CD14-positive monocyte (primary cell): ENCODE measurements at regions not wholly inside any gene's neighbourhood (a gene's known extent, or its start where the extent isn't known, plus 50 kb on each side); places are given as distances from the start of the nearest gene placed in this dataset.

Experiments used
- DNase-seq, 3 donors: peaks; one replicate each; pipeline ENCODE4 v3.0.0-alpha.2; 2011 to 2022
- H2AFZ ChIP-seq: 2 replicates; pipeline ENCODE4 v1.6.0; 2012; ENCODE audit warnings: mild to moderate bottlenecking, low read depth, low read length, inconsistent platforms; ENCODE audit not compliant: insufficient read depth, poor library complexity, severe bottlenecking
- H3K27ac ChIP-seq, 2 donors: 1 replicate in 1 of 2; 2 replicates in 1 of 2; pipeline ENCODE4 v1.5.1; 2012 to 2013; ENCODE audit warnings: low read length in 2 of 2, control low read depth in 1 of 2, inconsistent platforms in 1 of 2, low read depth in 1 of 2, mild to moderate bottlenecking in 1 of 2
- H3K27me3 ChIP-seq, 2 donors: one replicate each; pipeline versions ENCODE4 v1.6.0 to v1.6.1; 2011 to 2013; ENCODE audit warnings: low read length in 2 of 2; ENCODE audit not compliant: control insufficient read depth in 2 of 2, insufficient read depth in 2 of 2
- H3K36me3 ChIP-seq, 2 donors: replicated peaks in 1 of 2; 1 replicate in 1 of 2; 2 replicates in 1 of 2; pipeline versions ENCODE4 v1.5.1 to v1.6.1; 2012 to 2013; ENCODE audit warnings: low read length in 2 of 2, control low read depth in 1 of 2, inconsistent platforms in 1 of 2, mild to moderate bottlenecking in 1 of 2; ENCODE audit not compliant: insufficient read depth in 2 of 2, control insufficient read depth in 1 of 2
- H3K4me1 ChIP-seq, 2 donors: 1 replicate in 1 of 2; 2 replicates in 1 of 2; pipeline versions ENCODE4 v1.5.1 to v1.6.1; 2012 to 2013; ENCODE audit warnings: low read length in 2 of 2, control low read depth in 1 of 2, inconsistent platforms in 1 of 2, mild to moderate bottlenecking in 1 of 2, moderate library complexity in 1 of 2; ENCODE audit not compliant: insufficient read depth in 2 of 2, control insufficient read depth in 1 of 2
- H3K4me2 ChIP-seq: replicated peaks from 2 replicates; pipeline ENCODE3; 2012; ENCODE audit warnings: low read length, moderate library complexity, mild to moderate bottlenecking; ENCODE audit not compliant: poor library complexity, severe bottlenecking; ENCODE audit errors: extremely low read depth
- H3K4me3 ChIP-seq, 3 experiments: fragments of 200-600 bp in 1 of 3; sonication (generic) in 1 of 3; replicated peaks in 1 of 3; 1 replicate in 2 of 3; 2 replicates in 1 of 3; pipeline ENCODE4 v1.5.1; 2011 to 2013; ENCODE audit warnings: low read length in 3 of 3, mild to moderate bottlenecking in 3 of 3, control low read depth in 2 of 3, low read depth in 2 of 3, inconsistent platforms in 1 of 3, moderate library complexity in 1 of 3
- H3K79me2 ChIP-seq: 2 replicates; pipeline ENCODE4 v1.6.0; 2012; ENCODE audit warnings: mild to moderate bottlenecking, control low read depth, inconsistent platforms, low read length, moderate library complexity; ENCODE audit not compliant: insufficient read depth
- H3K9ac ChIP-seq: 2 replicates; pipeline ENCODE4 v1.6.0; 2017; ENCODE audit warnings: low read length, mild to moderate bottlenecking; ENCODE audit not compliant: insufficient read depth, poor library complexity, severe bottlenecking
- H3K9me3 ChIP-seq, 2 donors: replicated peaks in 1 of 2; 1 replicate in 1 of 2; 2 replicates in 1 of 2; pipeline versions ENCODE4 v1.5.1 to v1.6.1; 2012 to 2013; ENCODE audit warnings: low read length in 2 of 2, control low read depth in 1 of 2; ENCODE audit not compliant: control insufficient read depth in 1 of 2, insufficient read depth in 1 of 2
- H4K20me1 ChIP-seq: 2 replicates; pipeline ENCODE4 v1.6.0; 2012; ENCODE audit warnings: mild to moderate bottlenecking, low read length, control low read depth, moderate library complexity; ENCODE audit not compliant: insufficient read depth
- H3K27ac Mint-ChIP-seq, 7 donors: one replicate each; pipeline ENCODE4 v1.8.0; 2020; ENCODE audit warnings: mild to moderate bottlenecking in 7 of 7, mixed read lengths in 7 of 7, moderate library complexity in 6 of 7, inconsistent platforms in 2 of 7
- H3K27me3 Mint-ChIP-seq, 3 donors: one replicate each; pipeline ENCODE4 v1.8.0; 2021 to 2022; ENCODE audit warnings: low read depth in 3 of 3, mild to moderate bottlenecking in 3 of 3, mixed read lengths in 3 of 3, moderate library complexity in 3 of 3, inconsistent platforms in 1 of 3
- H3K36me3 Mint-ChIP-seq, 2 donors: one replicate each; pipeline ENCODE4 v1.8.0; 2020; ENCODE audit warnings: mixed read lengths in 2 of 2, inconsistent platforms in 1 of 2, mild to moderate bottlenecking in 1 of 2
- H3K4me1 Mint-ChIP-seq: one replicate; pipeline ENCODE4 v1.8.0; 2020; ENCODE audit warnings: mild to moderate bottlenecking, mixed read lengths
- H3K4me3 Mint-ChIP-seq, 2 donors: one replicate each; pipeline ENCODE4 v1.8.0; 2020; ENCODE audit warnings: mild to moderate bottlenecking in 2 of 2, mixed read lengths in 2 of 2, moderate library complexity in 1 of 2
- H3K9me3 Mint-ChIP-seq, 7 donors: one replicate each; pipeline ENCODE4 v1.8.0; 2020 to 2022; ENCODE audit warnings: mixed read lengths in 7 of 7, mild to moderate bottlenecking in 6 of 7, moderate library complexity in 6 of 7, inconsistent platforms in 2 of 7
- WGBS: methylation state at CpG from one replicate; pipeline ENCODE4 v1.1.5; 2013; ENCODE audit warnings: missing lambda C conversion rate; ENCODE audit not compliant: insufficient coverage; 5-methylcytosine and 5-hydroxymethylcytosine counted together
- intact Hi-C, 2 donors: fragments of 100-400 bp; cut with micrococcal nuclease; formaldehyde crosslinking; loops; one replicate each; pipeline versions ENCODE4 v1.15.0 to v1.15.1; 2023
- TF ChIP-seq, protein P1 (sequence below): fragments of 200-600 bp; IDR thresholded peaks from one replicate; pipeline ENCODE4 v1.8.0; 2022; ENCODE audit warnings: antibody characterized with exemption, mild to moderate bottlenecking

GRCh38 chr10:129169115-129169514 lies 297.9 kb upstream of the MGMT start:
- Histone ChIP-seq H2AFZ (no peak overlapping the region), H3K4me2 (no peak overlapping the region), H4K20me1 (no peaks in the 10 kb centered on the region), H3K9ac (no peak overlapping the region), H3K36me3 (no peaks in the 10 kb centered on the region), H3K27me3 (no peaks in the 10 kb centered on the region), H3K27ac (no peak overlapping the region), H3K4me1 (no peaks in the 10 kb centered on the region), H3K4me3 (no peak overlapping the region), H3K79me2 (no peaks in the 10 kb centered on the region), H3K9me3 (no peaks in the 10 kb centered on the region)
- Mint-ChIP-seq H3K36me3 (no peaks in the 10 kb centered on the region), H3K27ac (no peak overlapping the region), H3K27me3 (peaks cover 0 to 4% (median 3%) of the 10 kb centered on the region in 3 donors), H3K4me3 (no peak overlapping the region), H3K9me3 (no peaks in the 10 kb centered on the region), H3K4me1 (no peaks in the 10 kb centered on the region)
- WGBS: 97% methylated on average over 5 of the region's 6 CpGs
- TF ChIP-seq, protein P1, sequence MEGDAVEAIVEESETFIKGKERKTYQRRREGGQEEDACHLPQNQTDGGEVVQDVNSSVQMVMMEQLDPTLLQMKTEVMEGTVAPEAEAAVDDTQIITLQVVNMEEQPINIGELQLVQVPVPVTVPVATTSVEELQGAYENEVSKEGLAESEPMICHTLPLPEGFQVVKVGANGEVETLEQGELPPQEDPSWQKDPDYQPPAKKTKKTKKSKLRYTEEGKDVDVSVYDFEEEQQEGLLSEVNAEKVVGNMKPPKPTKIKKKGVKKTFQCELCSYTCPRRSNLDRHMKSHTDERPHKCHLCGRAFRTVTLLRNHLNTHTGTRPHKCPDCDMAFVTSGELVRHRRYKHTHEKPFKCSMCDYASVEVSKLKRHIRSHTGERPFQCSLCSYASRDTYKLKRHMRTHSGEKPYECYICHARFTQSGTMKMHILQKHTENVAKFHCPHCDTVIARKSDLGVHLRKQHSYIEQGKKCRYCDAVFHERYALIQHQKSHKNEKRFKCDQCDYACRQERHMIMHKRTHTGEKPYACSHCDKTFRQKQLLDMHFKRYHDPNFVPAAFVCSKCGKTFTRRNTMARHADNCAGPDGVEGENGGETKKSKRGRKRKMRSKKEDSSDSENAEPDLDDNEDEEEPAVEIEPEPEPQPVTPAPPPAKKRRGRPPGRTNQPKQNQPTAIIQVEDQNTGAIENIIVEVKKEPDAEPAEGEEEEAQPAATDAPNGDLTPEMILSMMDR: no peak
- intact Hi-C loops: no loop called here
- DNase-seq: no peak

GRCh38 chr10:129170812-129171211 lies 296.2 kb upstream of the MGMT start:
- WGBS: no CpG with 5 or more reads among the region's 3 CpGs
- H3K27me3 Mint-ChIP-seq: peaks cover 3 to 4% (median 4%) of the 10 kb centered on the region in 3 donors
- H3K9me3 Mint-ChIP-seq: peaks cover 0 to 2% (median 0%) of the 10 kb centered on the region in 7 donors

More at GRCh38 chr10:129170812-129171211, 296.2 kb upstream of the MGMT start:
- Histone ChIP-seq H2AFZ (no peak overlapping the region), H3K27ac (no peak overlapping the region), H3K27me3 (no peaks in the 10 kb centered on the region), H3K9me3 (no peaks in the 10 kb centered on the region), H3K9ac (no peak overlapping the region), H3K36me3 (no peaks in the 10 kb centered on the region), H3K4me3 (no peak overlapping the region), H4K20me1 (no peaks in the 10 kb centered on the region), H3K79me2 (no peaks in the 10 kb centered on the region), H3K4me1 (no peaks in the 10 kb centered on the region), H3K4me2 (no peak overlapping the region)
- H3K27ac Mint-ChIP-seq: no peak overlapping the region
- intact Hi-C loops: no loop called here
- TF ChIP-seq, protein P1: no peak
- DNase-seq: no peak
- H3K4me1 Mint-ChIP-seq: no peaks in the 10 kb centered on the region
- H3K36me3 Mint-ChIP-seq: no peaks in the 10 kb centered on the region
- H3K4me3 Mint-ChIP-seq: no peak overlapping the region
